Peyer's patch (tissue), 4 donors: ENCODE measurements at regions not wholly inside any gene's neighbourhood (a gene's known extent, or its start where the extent isn't known, plus 50 kb on each side); places are given as distances from the start of the nearest gene placed in this dataset.

ENCODE experiments used
- DNase-seq, 3 donors: peaks; one replicate each; pipeline ENCODE4 v3.0.0-alpha.2; 2017 to 2019
- H3K27ac ChIP-seq, 4 donors: fragments of 200-600 bp; sonication (generic); one replicate each; pipeline ENCODE4 v1.5.1; 2016 to 2019
- H3K27me3 ChIP-seq, 2 donors: fragments of 200-600 bp; sonication (generic); one replicate each; pipeline ENCODE4 v1.5.1; 2019
- H3K36me3 ChIP-seq, 3 donors: fragments of 200-600 bp; sonication (generic); one replicate each; pipeline ENCODE4 v1.5.1; 2016 to 2019
- H3K4me1 ChIP-seq, 4 donors: fragments of 200-600 bp; sonication (generic); one replicate each; pipeline ENCODE4 v1.5.1; 2016 to 2019
- H3K4me3 ChIP-seq, 4 donors: fragments of 200-600 bp; sonication (generic); 1 replicate in 3 of 4; 2 replicates in 1 of 4; pipeline ENCODE4 v1.5.1; 2016 to 2019; ENCODE audit warnings: mild to moderate bottlenecking in 1 of 4
- H3K9me3 ChIP-seq, 4 donors: fragments of 200-600 bp; sonication (generic); one replicate each; pipeline ENCODE4 v1.5.1; 2016 to 2019; ENCODE audit warnings: mild to moderate bottlenecking in 1 of 4
- POLR2A ChIP-seq, 2 donors: fragments of 450-650 bp; IDR thresholded peaks; one replicate each; pipeline ENCODE4 v1.5.1; 2017; ENCODE audit warnings: antibody characterized with exemption in 2 of 2, mild to moderate bottlenecking in 2 of 2, moderate library complexity in 2 of 2
- TF ChIP-seq, protein P1 (sequence below), 6 experiments: fragments of 450-650 bp in 4 of 6; fragments of 200-600 bp in 2 of 6; sonication (generic) in 1 of 6; IDR thresholded peaks; one replicate each; pipeline ENCODE4 v1.5.1; 2017 to 2019; ENCODE audit warnings: antibody characterized with exemption in 6 of 6, mild to moderate bottlenecking in 3 of 6, moderate library complexity in 1 of 6

DNA sequence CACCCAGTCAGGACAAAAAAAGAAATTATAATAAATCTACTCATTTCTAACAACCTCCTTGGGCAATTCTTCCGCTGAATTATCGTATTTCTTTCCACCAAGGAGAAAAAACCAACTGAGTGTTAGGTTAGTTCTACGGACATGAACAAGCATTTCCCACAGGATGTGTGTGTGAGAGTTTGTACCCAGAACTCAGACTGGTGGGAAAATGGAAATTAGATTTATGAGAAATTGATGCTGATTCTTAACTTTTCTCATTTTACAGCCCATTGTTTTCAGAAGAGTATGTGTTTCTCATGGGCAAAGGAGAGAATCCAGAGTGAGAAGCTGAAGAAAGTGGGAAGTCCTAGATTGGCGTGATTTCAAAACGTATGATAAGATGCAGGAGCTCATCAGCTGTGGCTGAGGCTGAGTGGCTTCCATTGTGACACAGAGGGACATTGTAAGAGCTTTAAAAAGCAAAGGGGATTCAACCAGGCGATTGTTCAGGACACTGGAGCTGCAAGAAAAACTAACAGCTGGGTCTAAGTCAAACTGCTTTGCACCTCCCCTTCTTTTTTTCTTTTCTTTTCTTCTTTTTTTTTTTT lies 184.7 kb upstream of the ARGLU1 start:
- TF ChIP-seq, protein P1, sequence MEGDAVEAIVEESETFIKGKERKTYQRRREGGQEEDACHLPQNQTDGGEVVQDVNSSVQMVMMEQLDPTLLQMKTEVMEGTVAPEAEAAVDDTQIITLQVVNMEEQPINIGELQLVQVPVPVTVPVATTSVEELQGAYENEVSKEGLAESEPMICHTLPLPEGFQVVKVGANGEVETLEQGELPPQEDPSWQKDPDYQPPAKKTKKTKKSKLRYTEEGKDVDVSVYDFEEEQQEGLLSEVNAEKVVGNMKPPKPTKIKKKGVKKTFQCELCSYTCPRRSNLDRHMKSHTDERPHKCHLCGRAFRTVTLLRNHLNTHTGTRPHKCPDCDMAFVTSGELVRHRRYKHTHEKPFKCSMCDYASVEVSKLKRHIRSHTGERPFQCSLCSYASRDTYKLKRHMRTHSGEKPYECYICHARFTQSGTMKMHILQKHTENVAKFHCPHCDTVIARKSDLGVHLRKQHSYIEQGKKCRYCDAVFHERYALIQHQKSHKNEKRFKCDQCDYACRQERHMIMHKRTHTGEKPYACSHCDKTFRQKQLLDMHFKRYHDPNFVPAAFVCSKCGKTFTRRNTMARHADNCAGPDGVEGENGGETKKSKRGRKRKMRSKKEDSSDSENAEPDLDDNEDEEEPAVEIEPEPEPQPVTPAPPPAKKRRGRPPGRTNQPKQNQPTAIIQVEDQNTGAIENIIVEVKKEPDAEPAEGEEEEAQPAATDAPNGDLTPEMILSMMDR (IDR thresholded peaks at IDR 0.05): no peak
- TF ChIP-seq POLR2A (IDR thresholded peaks at IDR 0.05): no peak
- Histone ChIP-seq H3K36me3 (no peaks in the 10 kb centered on the region), H3K27ac (peak overlapping the region in 1 of 4 donors; percentile 8), H3K4me1 (no peaks in the 10 kb centered on the region), H3K27me3 (no peaks in the 10 kb centered on the region), H3K9me3 (no peaks in the 10 kb centered on the region), H3K4me3 (no peak overlapping the region)
- no peak for DNase-seq

DNA sequence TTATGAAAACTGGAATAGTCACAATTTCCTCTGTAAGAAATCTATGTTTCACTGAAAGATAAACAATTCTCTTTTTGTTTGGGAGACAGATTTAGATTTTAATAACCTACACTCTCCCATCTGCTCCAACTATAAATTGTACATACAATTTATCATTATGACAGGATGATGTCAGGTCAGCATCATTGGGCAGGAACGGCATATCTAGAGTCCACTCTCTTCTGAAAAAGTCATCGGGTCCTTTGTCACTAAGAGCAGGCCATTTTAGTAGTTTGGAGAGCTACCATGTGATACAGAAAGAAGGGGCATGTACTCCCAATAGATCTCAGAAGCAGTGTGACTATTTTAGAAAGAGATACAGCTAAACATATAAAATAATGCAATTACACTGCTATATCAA lies 180.8 kb upstream of the ARGLU1 start:
- H3K27ac ChIP-seq: no peak overlapping the region
- no peaks in the 10 kb centered on the region for H3K4me1 ChIP-seq
- H3K4me3 ChIP-seq: no peak overlapping the region
- H3K36me3 ChIP-seq: no peaks in the 10 kb centered on the region
- DNase-seq: no peak
- no peak for TF ChIP-seq POLR2A (IDR thresholded peaks at IDR 0.05)
- no peaks in the 10 kb centered on the region for H3K9me3 ChIP-seq
- H3K27me3 ChIP-seq: no peaks in the 10 kb centered on the region

DNA sequence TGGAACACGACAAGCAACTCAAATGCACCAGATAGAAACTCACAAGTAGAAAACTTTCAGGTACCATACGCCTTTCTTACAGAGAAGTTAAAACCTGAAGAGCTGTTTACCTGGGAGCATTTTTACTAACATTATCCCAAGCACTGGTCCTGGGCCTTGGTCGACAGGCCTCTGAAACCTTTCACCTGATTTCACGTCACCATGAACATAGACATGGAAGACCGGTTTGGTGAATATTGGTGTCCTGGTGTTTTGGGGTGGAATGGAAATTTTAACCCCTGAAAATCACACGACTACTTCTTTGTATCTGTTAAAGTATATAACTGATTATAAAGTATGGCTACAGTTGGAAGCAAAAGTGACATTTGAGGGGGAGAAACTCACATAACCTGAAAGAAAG lies 176.6 kb upstream of the ARGLU1 start:
- Histone ChIP-seq H3K4me1 (no peaks in the 10 kb centered on the region), H3K9me3 (no peaks in the 10 kb centered on the region), H3K27me3 (no peaks in the 10 kb centered on the region), H3K27ac (no peak overlapping the region), H3K36me3 (no peaks in the 10 kb centered on the region), H3K4me3 (no peak overlapping the region)
- TF ChIP-seq, protein P1 (IDR thresholded peaks at IDR 0.05): no peak
- TF ChIP-seq POLR2A (IDR thresholded peaks at IDR 0.05): no peak
- no peak for DNase-seq

DNA sequence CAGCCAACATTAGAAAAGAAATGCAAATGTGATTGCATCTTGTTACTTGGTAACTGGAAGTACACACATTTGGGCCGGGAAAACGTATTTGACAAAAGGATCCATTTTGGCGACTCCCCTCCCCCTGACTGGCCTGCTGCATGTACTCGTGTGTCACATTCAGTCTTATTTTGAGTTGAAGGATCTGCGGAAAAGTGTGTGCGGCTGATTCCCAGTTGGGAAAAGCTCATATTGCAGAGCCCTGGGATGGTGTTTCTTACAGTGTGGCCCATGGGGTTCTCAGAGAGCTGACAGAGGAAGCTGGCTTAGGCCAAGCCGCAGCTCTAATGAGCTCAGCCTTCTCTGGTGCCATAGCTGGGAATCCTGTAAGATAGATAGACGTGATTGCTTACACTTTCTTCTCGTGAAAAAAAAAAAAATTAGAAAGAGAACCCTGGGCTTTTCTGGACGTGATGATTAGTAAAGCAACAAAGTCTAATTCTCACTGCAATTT lies 170.3 kb upstream of the ARGLU1 start:
- H3K36me3 ChIP-seq: no peaks in the 10 kb centered on the region
- no peak overlapping the region for H3K4me3 ChIP-seq
- H3K4me1 ChIP-seq: no peaks in the 10 kb centered on the region
- DNase-seq: no peak
- H3K27ac ChIP-seq: no peak overlapping the region
- no peaks in the 10 kb centered on the region for H3K27me3 ChIP-seq
- no peaks in the 10 kb centered on the region for H3K9me3 ChIP-seq
- no peak for TF ChIP-seq POLR2A (IDR thresholded peaks at IDR 0.05)
- TF ChIP-seq, protein P1 (IDR thresholded peaks at IDR 0.05): no peak

DNA sequence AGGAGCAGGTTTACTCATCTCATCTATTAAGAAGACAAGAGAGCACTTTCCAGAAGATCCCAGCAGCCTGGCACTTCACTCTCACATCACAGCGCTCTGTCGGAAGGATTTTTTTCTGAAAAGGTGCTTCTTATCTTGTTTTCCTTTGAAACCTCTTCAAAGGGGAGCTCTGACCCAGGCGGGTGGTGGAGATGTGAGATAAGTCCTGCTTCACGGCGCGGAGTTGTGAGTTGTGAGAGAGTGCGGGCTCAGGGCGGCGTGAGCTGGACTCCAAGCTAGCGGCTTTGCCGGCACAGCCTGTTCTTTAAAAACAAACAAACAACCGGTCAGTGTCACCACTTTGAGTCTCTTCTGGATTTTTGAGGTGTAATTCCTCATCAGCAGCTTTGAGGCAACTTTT lies 169.0 kb upstream of the ARGLU1 start:
- H3K9me3 ChIP-seq: no peaks in the 10 kb centered on the region
- no peak for DNase-seq
- H3K27me3 ChIP-seq: no peaks in the 10 kb centered on the region
- no peak overlapping the region for H3K4me3 ChIP-seq
- no peak for TF ChIP-seq POLR2A (IDR thresholded peaks at IDR 0.05)
- TF ChIP-seq, protein P1 (IDR thresholded peaks at IDR 0.05): no peak
- H3K27ac ChIP-seq: no peak overlapping the region
- no peaks in the 10 kb centered on the region for H3K4me1 ChIP-seq
- no peaks in the 10 kb centered on the region for H3K36me3 ChIP-seq

DNA sequence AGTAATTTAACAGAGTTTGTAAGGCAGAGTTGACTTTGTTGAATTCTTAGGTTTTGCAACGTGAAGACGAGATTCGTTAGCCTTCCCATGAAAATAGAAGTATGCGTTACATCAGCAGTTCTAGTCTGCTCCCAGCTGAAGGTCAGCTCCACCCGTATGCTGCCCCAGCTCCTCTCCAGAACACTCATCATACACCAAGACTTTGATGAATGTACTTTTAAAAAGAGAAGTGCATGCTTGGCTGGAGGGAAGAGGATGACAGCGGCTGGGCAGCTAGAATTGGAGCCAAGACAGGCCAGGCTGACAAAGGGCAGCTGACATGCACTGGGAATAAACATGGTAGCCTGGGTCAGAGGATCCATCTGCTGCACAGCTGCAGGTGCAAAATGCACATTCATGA lies 166.3 kb upstream of the ARGLU1 start:
- TF ChIP-seq, protein P1 (IDR thresholded peaks at IDR 0.05): no peak
- TF ChIP-seq POLR2A (IDR thresholded peaks at IDR 0.05): no peak
- no peak overlapping the region for H3K27ac ChIP-seq
- H3K27me3 ChIP-seq: no peaks in the 10 kb centered on the region
- DNase-seq: no peak
- H3K4me3 ChIP-seq: no peak overlapping the region
- no peaks in the 10 kb centered on the region for H3K9me3 ChIP-seq
- no peaks in the 10 kb centered on the region for H3K36me3 ChIP-seq
- H3K4me1 ChIP-seq: no peaks in the 10 kb centered on the region
